Spleen (tissue), 11 donors: ENCODE measurements at regions not wholly inside any gene's neighbourhood (a gene's known extent, or its start where the extent isn't known, plus 50 kb on each side); places are given as distances from the start of the nearest gene placed in this dataset.

Source experiments
- DNase-seq: peaks from one replicate; pipeline ENCODE4 v3.0.0-alpha.2; 2020
- H3K27ac ChIP-seq, 8 donors: fragments of 200-600 bp; sonication (generic) in 7 of 8; 1 replicate in 4 of 8; 2 replicates in 4 of 8; pipeline versions ENCODE4 v1.5.0 to v1.8.0; 2016 to 2021; ENCODE audit warnings: inconsistent platforms in 4 of 8, mild to moderate bottlenecking in 4 of 8, moderate library complexity in 1 of 8
- H3K27me3 ChIP-seq, 7 donors: fragments of 200-600 bp; sonication (generic) in 6 of 7; replicated peaks in 1 of 7; 1 replicate in 4 of 7; 2 replicates in 3 of 7; pipeline versions ENCODE4 v1.5.0 to v1.8.0; 2016 to 2021; ENCODE audit warnings: inconsistent platforms in 3 of 7, mild to moderate bottlenecking in 1 of 7
- H3K36me3 ChIP-seq, 6 donors: fragments of 200-600 bp; sonication (generic) in 5 of 6; 1 replicate in 4 of 6; 2 replicates in 2 of 6; pipeline versions ENCODE4 v1.5.0 to v1.8.0; 2016 to 2021; ENCODE audit warnings: inconsistent platforms in 2 of 6
- H3K4me1 ChIP-seq, 6 donors: fragments of 200-600 bp; sonication (generic) in 5 of 6; 1 replicate in 3 of 6; 2 replicates in 3 of 6; pipeline versions ENCODE4 v1.5.0 to v1.8.0; 2016 to 2021; ENCODE audit warnings: inconsistent platforms in 3 of 6
- H3K4me3 ChIP-seq, 8 donors: fragments of 200-600 bp; sonication (generic) in 7 of 8; 1 replicate in 4 of 8; 2 replicates in 4 of 8; pipeline versions ENCODE4 v1.5.0 to v1.8.0; 2016 to 2021; ENCODE audit warnings: inconsistent platforms in 4 of 8, mild to moderate bottlenecking in 4 of 8, moderate library complexity in 2 of 8
- H3K9me3 ChIP-seq, 8 donors: fragments of 200-600 bp; sonication (generic) in 7 of 8; 1 replicate in 4 of 8; 2 replicates in 4 of 8; pipeline versions ENCODE4 v1.5.0 to v1.8.0; 2016 to 2021; ENCODE audit warnings: inconsistent platforms in 4 of 8
- POLR2A ChIP-seq, 3 donors: fragments of 450-650 bp; IDR thresholded peaks; one replicate each; pipeline ENCODE4 v1.5.1; 2017; ENCODE audit warnings: antibody characterized with exemption in 3 of 3, mild to moderate bottlenecking in 1 of 3
- POLR2AphosphoS5 ChIP-seq, 3 donors: sonication (generic); formaldehyde crosslinking; IDR thresholded peaks; one replicate each; pipeline ENCODE4 v1.5.1; 2017; ENCODE audit warnings: antibody characterized with exemption in 3 of 3
- WGBS, 5 donors: extraction: QIAGEN DNeasy Blood & Tissue Kit in 3 of 5; methylation state at CpG; one replicate each; pipeline versions ENCODE4 v1.1.5 to v1.1.7; 2013 to 2018; 5-methylcytosine and 5-hydroxymethylcytosine counted together
- intact Hi-C: fragments of 100-400 bp; cut with DNase I; formaldehyde crosslinking; loops from one replicate; pipeline ENCODE4 v1.15.0; 2023; ENCODE audit warnings: low total_unique reads
- TF ChIP-seq, protein P1 (sequence below), 11 experiments: fragments of 200-600 bp in 7 of 11; fragments of 450-650 bp in 4 of 11; sonication (generic) in 4 of 11; IDR thresholded peaks in 8 of 11; conservative IDR thresholded peaks in 3 of 11; 1 replicate in 7 of 11; 2 replicates in 4 of 11; pipeline versions ENCODE4 v1.4.0 to v1.8.0; 2016 to 2021; ENCODE audit warnings: antibody characterized with exemption in 11 of 11, inconsistent platforms in 4 of 11, mild to moderate bottlenecking in 1 of 11
- donor health status: healthy with polysubstance abuse.
- donor health status: DM: no; HTN: no; CAD: no; lungs with moderate emphysema.
- donor health status: DM: no; HTN: no; CAD: no.
- donor health status: Bipolar disorder and iron deficiency.
- donor health status: healthy.
- donor health status: DM: no; HTN: no; CAD: no.
- donor health status: DM: yes; HTN: yes; CAD: no.

DNA sequence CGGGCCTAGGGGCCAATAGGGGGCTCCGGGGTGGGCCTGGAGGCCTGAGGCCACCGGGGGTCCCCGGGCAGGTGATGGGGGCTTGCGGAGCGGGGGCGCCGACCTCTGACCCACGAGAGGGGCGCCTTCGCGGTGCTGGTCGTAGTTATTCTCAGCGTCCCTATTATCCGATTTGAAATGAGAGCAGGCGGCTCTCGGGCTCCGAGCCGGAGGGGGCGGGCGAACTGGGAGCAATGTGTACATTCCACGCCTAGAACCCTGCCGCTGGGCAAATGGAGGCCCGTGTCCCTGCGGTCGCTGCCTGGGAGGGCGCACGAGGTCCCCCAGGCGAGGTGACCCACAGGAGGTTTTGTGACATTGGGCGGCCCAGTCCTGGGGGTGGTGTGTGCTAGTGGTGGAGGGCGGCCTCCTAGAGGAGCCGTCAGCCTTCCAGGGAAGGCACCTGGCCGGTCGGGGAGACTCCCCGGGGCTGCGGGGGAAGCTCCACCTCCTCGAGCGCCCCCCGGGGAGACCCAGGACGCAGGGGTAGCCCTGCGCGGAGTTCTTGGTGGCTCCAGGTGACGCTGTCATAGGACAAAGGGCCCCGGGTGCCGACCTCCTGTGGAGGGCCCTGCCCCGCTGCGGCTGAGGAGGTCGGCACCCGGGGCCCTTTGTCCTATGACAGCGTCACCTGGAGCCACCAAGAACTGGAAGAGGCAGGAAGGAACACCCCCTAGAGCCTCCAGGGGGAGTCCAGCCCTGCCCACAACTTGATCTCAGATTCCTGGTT is 102.6 kb upstream of the PRKX start:
- H3K9me3 ChIP-seq, result no peaks in the 10 kb centered on the region
- peak; percentile 91 for DNase-seq
- TF ChIP-seq, protein P1, sequence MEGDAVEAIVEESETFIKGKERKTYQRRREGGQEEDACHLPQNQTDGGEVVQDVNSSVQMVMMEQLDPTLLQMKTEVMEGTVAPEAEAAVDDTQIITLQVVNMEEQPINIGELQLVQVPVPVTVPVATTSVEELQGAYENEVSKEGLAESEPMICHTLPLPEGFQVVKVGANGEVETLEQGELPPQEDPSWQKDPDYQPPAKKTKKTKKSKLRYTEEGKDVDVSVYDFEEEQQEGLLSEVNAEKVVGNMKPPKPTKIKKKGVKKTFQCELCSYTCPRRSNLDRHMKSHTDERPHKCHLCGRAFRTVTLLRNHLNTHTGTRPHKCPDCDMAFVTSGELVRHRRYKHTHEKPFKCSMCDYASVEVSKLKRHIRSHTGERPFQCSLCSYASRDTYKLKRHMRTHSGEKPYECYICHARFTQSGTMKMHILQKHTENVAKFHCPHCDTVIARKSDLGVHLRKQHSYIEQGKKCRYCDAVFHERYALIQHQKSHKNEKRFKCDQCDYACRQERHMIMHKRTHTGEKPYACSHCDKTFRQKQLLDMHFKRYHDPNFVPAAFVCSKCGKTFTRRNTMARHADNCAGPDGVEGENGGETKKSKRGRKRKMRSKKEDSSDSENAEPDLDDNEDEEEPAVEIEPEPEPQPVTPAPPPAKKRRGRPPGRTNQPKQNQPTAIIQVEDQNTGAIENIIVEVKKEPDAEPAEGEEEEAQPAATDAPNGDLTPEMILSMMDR (IDR thresholded peaks at IDR 0.05 in 8 of 11, conservative IDR thresholded peaks at IDR 0.05 in 3 of 11), result no peak
- peak in 2 of 3 donors; percentile 5 to 57 for TF ChIP-seq POLR2AphosphoS5 (IDR thresholded peaks at IDR 0.05)
- 0 to 6% (median 0%) methylated on average over 1 to 50 of the region's 50 CpGs for WGBS, 5 donors
- H3K36me3 ChIP-seq, result peaks cover 0 to 13% (median 0%) of the 10 kb centered on the region in 6 donors
- intact Hi-C loops, result no loop called here
- H3K27me3 ChIP-seq, result no peaks in the 10 kb centered on the region
- peak overlapping the region; percentile 52 to 85 (median 74) for H3K4me3 ChIP-seq
- peak overlapping the region; percentile 90 to 99 (median 96) for H3K27ac ChIP-seq
- H3K4me1 ChIP-seq, result peaks cover 0 to 29% (median 14%) of the 10 kb centered on the region in 6 donors

GRCh38 chrX:3811331-3812311 is 98.2 kb upstream of the PRKX start:
- Histone ChIP-seq H3K4me1 (peaks cover 0 to 25% (median 11%) of the 10 kb centered on the region in 6 donors), H3K4me3 (peak overlapping the region in 1 of 8 donors; percentile 11), H3K36me3 (no peaks in the 10 kb centered on the region), H3K27ac (no peak overlapping the region), H3K9me3 (no peaks in the 10 kb centered on the region), H3K27me3 (peaks cover 0 to 25% (median 3%) of the 10 kb centered on the region in 7 donors)
- peak; percentile 72 for DNase-seq
- WGBS, 5 donors, result 25 to 84% (median 30%) methylated on average over 16 of the region's 16 CpGs
- TF ChIP-seq POLR2AphosphoS5 (IDR thresholded peaks at IDR 0.05), result no peak
- TF ChIP-seq, protein P1 (IDR thresholded peaks at IDR 0.05 in 8 of 11, conservative IDR thresholded peaks at IDR 0.05 in 3 of 11), result peak in 9 of 11 experiments; percentile 49 to 70 (median 57)
- TF ChIP-seq POLR2A (IDR thresholded peaks at IDR 0.05), result no peak
- intact Hi-C loops, result loop anchor here (5.0 kb wide), 1 partner anchor 159 kb away; no protein-coding TSS in a partner anchor

GRCh38 chrX:3807906-3808305 is 94.5 kb upstream of the PRKX start:
- H3K4me1 ChIP-seq, result peaks cover 0 to 9% (median 0%) of the 10 kb centered on the region in 6 donors
- H3K27me3 ChIP-seq, result peaks cover 0 to 27% (median 5%) of the 10 kb centered on the region in 7 donors
- no peaks in the 10 kb centered on the region for H3K36me3 ChIP-seq
- no peak for DNase-seq
- intact Hi-C loops, result no loop called here
- H3K27ac ChIP-seq, result no peak overlapping the region
- H3K9me3 ChIP-seq, result no peaks in the 10 kb centered on the region
- TF ChIP-seq, protein P1 (IDR thresholded peaks at IDR 0.05 in 8 of 11, conservative IDR thresholded peaks at IDR 0.05 in 3 of 11), result no peak
- TF ChIP-seq POLR2AphosphoS5 (IDR thresholded peaks at IDR 0.05), result no peak
- TF ChIP-seq POLR2A (IDR thresholded peaks at IDR 0.05), result no peak
- 62 to 66% (median 63%) methylated on average over 4 of the region's 4 CpGs for WGBS, 5 donors
- no peak overlapping the region for H3K4me3 ChIP-seq
